ENCODE measurements at regions not wholly inside any gene's neighbourhood (a gene's known extent, or its start where the extent isn't known, plus 50 kb on each side); places are given as distances from the start of the nearest gene placed in this dataset.

DNA sequence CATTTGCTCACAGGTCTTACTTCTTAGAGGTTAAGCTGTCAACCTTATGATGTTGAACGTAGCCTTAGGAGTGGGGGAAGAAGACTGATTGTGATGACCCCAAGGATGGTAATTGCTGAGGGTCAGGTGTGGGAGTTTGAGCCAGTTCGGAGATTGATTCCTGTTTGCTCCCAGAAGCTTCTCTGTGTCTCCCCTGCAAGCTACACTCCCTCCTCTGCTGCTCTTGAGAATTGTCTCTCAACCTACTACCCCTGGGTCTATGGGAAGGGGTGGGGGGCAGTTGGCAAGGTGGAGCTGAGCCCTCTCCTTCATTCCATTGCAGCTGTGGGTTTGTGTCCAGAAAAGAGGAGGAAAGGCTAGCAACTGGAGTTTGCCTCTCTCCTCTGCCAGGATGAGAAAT, 113.8 kb downstream of the PLEKHG1 start:
- DNase-seq = peak; percentile 44

DNA sequence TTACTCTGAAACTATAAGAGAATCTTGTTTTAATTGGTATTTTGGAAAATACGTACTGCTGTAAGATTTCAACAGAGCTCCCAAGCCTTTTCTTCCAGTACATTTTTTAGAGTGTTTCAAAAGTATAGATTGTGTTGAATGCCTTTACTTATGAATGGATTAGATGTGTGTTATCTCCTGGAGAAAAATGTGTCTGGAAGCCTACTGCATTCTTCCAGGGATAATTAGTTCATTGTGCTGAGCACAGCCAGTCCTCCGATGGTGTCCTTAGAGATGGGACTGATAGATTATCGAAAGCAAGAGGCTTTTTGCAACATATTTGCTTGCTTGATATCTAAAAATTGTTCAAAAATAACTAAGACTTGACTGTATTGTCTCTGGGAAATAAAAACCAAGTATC, 114.2 kb downstream of the PLEKHG1 start:
- DNase-seq = peak; percentile 64

DNA sequence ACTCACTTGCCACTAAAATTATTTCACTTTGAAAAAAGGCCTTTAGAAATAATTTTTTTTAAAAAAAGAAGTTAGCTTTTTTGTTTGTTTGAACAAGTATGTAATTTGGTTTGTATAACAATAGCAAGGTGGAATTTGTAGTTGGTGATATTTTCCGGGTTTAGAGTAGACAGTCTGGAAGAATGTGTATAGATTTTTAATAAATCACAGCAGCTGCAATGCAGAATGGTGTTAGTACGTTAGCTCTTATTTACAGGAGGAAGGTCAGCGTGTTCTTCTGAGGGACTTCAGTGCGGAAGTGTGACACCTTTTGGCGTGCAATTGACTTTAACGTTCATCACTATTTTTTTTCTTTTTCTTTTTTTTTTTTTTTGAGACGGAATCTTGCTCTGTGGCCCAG, 115.4 kb downstream of the PLEKHG1 start:
- no peak for DNase-seq

DNA sequence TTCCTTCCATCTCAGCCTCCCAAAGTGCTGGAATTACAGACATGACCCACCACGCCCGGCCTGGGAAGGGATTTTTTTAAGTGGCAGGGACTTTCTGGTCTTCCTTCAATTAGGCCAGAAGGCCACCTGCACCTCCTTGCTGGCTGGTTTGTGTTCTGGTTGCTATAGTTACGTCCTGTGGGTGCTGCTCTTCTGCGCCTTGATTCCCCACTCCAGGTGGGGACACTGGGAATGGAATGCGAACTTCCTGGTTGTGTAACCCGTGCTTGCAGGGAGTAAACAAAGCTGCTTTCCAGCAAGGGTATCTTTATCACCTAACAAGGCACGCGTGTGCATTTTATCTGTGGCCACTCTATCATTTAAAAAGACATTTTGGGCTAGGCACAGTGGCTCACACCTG, 117.7 kb downstream of the PLEKHG1 start:
- no peak for DNase-seq

DNA sequence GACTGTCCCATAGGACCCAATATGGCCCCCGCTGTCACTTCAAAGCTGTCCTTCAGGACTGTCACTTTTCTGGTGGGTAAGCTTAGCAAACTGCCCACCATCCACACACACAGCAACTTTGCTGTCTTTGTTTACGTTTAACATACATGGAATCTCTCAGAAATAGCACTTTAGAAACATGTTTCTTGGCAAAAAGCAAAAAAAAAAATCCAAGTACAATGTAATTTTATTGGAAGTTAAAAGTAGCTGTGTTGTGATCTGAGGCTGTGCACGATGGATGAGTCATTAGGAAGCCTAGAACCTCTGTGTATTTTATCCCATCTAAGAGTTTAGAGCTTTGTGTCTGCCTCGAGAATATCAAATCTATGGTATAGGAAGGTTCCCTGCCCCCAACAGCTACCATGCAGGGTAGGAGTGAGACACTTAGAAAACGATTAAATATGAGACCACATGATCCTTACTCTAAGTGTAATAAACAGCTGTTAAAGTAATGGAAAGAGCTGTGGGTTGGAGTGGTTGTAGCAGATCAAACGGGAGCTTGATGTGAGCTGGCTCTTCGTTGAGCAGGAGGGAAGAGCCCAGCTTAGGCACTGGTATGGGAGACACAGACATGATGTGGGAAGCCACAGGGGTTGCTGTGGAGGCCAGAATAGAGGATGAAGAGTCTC, 119.5 kb downstream of the PLEKHG1 start:
- DNase-seq = peak; percentile 65

DNA sequence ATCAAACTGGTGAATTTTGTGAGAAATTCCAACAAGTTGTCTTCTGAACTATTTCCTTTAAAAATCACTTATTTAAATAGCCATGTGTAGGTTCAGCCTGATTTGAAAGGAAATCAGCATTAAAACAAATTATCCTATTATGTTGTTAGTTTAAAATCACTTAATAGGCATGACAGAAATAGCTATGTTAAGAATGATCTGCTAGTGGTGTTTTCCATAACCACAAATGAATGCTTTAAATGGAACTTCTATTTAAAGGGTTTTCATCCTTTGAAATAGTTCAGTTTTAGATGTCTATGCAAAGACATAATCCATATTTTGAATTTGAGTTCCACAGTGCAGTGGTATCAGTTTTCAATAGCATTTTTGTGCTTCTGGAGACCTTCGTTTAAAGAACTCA, 120.1 kb downstream of the PLEKHG1 start:
- peak; percentile 57 for DNase-seq

DNA sequence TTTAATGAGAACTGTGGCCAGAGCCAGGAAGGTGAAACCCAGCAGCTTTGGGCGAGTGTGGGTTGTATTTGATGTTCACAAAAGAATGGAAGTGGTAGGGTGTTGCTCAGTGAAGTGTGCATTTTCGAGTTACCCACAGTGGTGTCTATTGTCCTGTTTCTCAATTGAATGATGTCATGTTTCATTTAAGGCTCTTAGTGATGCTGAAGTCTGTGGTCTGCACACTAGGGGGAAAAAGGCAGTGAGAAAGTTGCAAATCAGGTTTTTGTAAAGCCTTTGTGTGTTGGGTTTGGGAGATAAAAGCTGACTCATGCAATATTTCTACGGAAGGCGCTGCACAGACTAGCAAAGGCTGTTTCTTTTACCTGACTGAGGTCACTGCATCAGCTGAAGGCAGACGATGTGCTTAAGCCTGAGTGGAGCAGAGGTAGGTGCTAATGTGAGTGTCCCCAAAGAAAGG, 121.1 kb downstream of the PLEKHG1 start:
- peak; percentile 92 for DNase-seq

DNA sequence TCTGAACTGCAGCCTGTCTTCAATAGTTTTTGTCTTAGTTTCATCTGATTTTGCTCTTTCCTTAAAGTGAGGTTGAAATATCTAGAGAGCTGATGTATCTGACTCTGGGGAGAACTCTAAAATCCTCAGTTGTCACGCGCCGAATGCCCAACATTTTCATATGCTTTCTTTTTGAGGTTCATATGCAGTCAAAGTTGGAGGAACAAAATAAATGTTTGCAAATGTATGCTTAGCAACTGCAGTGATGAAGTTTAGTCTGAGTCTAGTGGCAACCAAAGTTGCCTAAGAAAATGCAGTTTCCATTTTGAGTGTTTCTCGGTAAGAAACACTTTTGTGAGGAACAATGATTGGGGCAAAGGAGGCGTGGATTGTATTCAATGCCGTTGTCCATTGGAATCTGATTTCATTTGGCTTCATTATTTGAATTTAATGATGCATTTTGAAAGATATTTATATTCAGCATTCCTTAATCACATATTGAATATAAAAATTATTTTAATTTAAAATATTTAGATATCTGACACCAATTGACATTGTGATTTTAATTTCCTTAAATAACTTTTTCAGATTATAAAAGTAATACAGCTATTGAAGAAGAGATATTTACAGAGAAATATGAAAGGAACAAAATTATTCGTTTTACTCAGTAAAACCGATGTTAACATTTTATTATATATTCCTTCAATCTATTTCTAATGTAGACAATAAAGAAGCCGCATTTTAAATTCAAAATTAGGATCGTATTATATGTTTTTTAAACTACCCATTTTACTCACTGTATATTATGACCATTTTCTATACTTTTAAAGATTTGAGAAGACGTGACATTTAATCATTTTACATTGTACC, 122.0 kb downstream of the PLEKHG1 start:
- DNase-seq = no peak

DNA sequence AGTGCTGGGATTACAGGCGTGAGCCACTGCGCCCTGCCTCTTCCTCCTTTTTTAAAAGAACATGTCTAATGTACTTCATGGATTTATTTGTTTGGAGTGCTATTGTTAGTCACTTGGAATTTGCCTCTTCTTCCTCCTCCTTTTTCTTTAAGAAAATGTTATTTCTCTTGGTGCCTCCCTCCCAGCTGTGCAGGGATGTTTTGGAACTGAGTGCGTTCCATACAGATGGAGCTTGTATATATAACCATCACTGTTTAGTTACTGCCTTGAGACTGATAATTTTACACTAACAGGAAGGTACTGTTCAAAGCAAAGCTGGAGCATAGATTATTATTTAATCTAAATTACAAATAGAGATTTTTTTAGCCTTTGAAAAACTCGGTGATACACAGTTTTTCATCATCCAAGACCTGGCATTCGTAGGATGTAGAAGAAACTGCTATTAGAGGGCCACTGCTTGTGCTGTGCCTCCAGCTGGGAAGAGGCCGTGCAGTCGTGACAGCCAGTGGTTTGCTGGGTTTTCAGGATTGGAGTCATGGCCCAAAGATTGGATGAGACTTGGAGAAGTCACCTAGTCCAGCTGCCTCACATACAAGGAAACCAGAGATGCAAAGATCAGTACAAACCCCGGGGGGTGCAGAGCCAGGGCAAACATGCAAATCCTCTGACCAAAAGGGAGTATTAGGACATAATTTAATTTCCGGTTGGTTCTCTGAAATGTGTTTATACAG, 123.1 kb downstream of the PLEKHG1 start:
- DNase-seq = peak; percentile 51

DNA sequence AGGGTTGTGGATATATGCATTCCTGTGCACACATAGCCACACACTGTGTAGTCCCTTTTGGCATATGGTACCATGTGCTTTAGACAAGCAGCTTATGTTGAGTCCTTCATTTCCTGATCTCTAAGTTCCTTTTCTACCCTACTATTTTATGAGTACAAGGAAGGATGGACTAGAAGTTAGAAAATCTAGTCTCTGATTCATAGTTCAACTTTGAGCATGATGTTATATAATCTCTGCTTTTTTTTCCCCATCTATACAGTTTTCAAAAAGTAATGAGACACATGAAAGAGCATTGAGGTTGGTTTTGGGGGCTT, 123.6 kb downstream of the PLEKHG1 start:
- no peak for DNase-seq

DNA sequence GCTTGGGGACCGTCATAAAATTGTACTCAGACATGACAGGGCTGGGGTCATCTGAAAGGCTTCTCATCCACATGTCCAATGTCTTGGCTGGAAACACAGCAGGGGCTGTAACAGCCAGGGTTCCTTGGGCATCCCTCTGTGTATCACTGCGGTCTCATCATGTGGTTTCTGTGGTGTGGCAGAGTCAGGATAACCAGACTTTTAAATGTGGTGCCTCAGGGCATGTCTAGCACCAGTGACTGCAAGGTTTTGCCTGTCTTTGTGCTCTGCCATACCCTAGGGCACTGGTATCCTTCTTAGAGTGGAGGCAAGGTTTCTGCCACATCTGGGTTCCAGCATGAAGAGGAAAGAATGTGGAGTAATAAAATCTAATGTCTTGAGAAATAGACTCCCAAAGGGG, 124.2 kb downstream of the PLEKHG1 start:
- DNase-seq = no peak

DNA sequence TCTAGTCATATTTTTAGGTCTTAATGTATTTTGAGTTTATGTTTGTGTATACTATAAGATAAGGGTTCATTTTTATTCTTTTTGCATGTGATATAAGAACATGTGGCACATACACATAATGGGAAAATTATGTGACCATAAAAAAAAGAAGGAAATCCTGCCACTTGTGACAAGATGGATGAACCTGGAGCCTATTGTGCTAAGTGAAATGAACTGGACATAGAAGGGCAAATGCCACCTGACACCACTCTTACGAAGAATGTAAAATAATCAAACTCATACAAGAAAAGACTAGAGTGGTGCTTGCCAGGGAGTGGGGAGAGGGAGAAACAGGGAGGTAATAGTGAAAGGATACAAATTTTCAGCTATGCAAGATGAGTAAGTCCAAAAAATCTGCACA, 126.1 kb downstream of the PLEKHG1 start:
- no peak for DNase-seq

DNA sequence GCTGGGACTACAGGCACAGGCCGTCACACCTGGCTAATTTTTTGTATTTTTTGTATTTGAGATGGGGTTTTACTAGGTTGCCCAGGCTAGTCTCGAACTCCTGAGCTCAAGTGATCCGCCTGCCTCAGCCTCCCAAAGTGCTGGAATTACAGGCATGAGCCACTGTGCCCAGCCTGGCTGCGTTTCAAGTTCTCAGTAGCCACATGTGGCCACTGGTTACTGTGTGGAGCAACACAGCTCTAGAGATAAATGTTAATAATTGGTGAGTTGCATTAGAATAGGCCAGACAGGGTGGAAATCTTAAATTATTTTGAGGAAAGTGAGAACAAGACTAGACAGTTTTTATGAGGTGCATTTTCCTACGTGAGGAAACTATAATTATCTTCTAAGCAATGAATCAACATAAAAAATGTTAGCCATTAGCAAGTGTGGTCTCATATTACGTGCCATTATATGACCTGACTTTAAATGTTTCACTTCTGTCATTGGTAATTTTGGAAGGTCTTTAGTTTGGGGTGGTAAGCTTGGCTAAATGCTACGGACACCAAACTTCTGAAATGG, 129.6 kb downstream of the PLEKHG1 start:
- DNase-seq = no peak

DNA sequence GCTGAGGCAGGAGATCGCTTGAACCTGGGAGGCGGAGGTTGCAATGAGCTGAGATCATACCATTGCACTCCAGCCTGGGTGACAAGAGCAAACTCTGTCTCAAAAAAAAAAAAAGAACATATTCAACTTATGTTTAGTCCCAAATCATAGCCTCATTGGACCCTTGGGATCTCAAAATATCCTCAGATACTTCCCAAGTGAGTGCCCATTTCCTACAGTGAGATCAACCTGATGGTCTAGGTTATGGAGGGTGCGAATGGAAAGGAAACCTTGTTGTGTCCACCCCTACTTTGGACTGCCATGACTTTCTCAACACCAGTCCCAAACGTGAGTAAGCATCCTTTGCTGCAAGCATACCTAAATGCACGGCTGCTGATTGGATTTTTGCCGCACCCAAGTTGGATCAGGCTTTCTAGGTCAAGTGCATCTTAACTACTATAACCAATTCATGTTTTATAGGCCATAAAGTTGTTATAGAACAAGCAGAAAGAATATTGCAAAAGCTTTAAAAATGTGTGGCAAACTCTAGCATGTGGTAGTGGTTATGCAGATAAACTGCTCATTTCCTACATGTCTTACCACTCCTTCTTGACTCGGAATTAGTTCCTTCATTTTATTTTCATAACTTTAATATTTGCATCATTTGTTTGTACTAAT, 131.2 kb downstream of the PLEKHG1 start:
- DNase-seq = no peak

DNA sequence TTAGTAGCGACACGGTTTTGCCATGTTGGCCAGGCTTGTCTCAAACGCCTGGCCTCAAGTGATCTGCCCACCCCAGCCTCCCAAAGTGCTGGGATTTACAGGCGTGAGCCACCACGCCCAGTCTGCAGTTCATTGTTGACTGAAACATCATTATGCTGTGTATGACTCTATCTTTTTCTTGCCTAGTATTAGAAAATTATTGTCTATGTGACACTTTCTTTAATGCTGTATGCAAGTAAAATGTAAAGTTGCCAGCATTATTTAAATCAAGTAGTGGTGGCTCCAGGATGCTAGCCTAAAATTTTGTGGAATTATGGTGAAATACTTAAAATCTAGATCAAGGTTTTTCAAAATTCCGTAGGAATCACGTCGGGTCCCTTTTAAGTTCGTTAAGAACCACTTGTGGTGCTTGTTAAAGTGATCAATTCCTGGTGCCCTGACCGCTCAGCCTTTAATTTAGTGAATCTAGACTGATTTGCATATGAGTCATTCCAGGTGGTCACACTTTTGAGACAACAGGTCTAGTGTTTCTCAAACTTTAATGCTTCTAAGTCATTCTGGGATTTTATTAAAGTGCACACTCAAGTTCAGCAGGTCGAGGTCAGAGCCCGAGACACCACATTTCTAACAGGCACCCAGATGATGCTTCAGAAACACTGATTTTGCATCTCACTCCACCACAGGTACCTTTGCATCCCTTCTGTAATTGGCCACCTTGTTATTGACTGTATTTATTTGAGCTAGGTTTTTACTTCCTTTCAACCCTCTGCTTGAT, 132.6 kb upstream of the MTHFD1L start:
- no peak for DNase-seq

DNA sequence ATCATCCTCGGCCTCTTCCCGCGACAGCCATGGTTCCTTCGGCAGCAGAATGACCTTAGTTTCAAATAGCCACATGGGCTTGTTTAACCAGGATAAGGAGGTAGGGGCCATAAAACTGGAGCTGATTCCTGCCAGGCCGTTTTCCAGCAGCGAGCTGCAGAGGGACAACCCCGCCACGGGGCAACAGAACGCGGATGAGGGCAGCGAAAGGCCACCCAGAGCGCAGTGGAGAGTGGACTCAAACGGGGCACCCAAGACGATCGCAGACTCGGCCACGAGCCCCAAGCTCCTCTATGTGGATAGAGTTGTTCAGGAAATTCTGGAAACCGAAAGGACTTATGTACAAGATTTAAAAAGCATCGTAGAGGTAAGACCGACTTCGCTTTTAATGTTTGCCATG, 131.8 kb upstream of the MTHFD1L start:
- DNase-seq = no peak

DNA sequence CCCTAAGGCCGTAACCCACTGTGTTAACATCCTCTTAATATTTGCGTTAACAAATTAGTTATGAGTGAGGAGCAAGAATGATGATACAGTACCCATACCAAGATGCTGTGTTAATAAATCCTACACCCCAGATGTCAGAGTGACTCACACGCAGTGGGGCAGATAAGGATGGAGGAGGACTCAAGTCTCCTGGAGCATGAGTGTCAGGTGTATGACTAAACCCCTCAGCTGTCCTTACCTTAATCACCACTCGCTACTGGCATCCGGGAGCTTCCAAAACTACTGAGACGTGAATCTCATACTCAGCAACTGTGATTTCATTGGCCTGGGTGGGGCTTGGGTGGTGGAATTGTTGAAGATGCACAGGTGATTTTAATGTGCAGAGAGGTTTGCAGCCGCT, 131.3 kb upstream of the MTHFD1L start:
- no peak for DNase-seq

DNA sequence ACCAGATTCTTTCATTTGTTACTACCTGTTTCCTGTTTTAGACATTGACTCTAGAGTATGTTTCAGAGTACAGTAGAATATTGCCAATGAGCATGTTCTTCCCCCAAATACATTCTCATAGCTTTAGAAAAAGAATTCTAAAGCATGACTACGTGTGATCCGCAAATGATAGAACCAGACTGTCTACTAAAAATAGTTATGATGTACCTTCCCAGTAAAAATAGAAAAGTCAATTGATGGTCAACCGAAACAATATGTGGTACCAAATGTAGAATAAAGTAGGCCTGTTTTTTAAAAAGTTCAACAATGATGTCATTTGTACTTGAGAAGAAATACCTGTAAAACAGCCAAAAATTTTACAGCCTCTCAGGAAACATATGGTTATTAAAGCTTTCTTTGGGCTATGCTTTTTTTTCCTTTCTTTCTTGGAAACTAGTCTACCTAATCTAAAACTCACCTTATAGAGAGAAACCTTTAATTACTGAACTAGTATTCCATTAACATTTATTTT, 130.1 kb upstream of the MTHFD1L start:
- no peak for DNase-seq

DNA sequence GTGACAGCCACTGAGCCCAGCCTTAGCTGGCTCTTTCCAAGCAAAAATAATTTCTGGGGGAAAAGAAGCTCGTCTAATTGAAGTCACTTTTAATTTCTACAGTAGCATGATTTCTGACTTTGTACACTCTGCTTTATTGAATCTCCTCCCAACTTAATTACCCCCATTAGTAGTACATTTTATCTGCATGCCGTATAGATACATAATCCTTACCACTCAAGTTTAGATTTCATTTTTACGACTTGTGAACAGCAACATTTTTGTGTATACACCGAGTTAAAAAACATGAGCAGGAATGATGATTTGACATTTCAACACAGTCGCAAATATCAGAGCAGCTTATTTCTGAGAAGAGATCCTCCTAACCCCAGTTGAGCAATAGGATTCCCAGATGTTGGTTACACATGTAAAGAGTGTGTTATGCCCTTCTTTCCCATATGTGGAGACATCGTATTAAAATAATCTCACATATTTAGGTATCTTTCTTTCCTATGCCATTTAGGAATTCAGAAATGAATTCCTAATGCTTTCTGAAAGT, 127.3 kb upstream of the MTHFD1L start:
- DNase-seq = no peak

DNA sequence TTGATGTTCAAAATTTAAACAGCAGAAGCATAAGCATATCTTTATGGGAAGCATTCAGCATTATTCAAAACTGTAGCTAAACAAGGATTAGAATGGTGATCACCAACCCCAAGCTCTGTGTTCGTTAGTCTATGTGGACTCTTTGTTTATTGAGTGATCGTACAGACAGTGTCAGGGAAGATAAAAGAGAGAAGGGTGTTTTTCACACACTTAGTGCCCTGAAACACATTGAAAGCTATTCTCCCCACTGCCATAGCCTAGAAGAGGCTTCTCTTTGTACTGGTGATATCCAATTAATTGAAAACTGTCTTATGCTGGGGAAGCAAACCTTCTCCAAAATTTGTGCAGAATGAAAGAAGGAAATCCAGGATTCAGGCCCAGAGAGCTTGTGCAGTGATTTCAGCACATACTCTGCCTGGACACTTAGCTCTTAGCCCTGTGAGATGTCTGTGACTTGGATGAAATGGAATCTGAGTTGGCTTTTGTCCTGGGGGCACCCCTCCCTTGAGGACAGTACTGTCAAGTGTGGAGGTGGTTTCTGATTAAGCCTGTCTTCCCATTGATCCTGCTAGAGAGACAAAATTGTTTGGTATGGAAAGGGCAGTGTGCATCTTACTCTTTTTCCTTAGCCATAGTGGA, 125.7 kb upstream of the MTHFD1L start:
- peak; percentile 47 for DNase-seq

DNA sequence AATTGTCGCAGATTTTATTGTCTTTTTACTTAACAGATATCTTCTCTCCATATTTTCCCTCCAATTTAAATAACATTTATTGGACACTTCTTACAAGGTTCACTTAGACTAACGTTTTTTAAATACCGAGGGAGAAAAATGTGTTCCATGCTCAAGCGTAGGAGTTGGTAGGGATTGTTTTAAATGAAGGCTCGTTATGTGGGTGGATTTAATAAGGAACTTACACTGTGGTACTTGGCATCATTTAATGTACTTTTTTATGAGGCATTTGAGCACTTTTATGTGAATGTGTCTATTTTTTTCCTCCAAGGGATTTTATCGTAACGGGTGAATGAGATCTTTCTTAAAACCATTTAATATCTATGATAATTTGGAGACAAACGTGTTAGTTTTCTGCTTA, 125.0 kb upstream of the MTHFD1L start:
- no peak for DNase-seq
